Gastrocnemius medialis (tissue), 4 donors: ENCODE measurements at regions not wholly inside any gene's neighbourhood (a gene's known extent, or its start where the extent isn't known, plus 50 kb on each side); places are given as distances from the start of the nearest gene placed in this dataset.
"Not testable (repeated sequence)": the region's sequence is repeated elsewhere in the genome, so short reads cannot be mapped to it uniquely, and the experiment has no call there.

ENCODE experiments used
- ATAC-seq, 2 donors: fragments of 150-250 bp; one replicate each; pipeline ENCODE4 v1.9.1; 2016
- DNase-seq, 2 donors: peaks; one replicate each; pipeline ENCODE4 v3.0.0-alpha.2; 2019
- H3K27ac ChIP-seq, 4 donors: fragments of 200-600 bp; sonication (generic); 1 replicate in 1 of 4; 2 replicates in 3 of 4; pipeline ENCODE4 v1.5.1; 2016 to 2018; ENCODE audit warnings: mild to moderate bottlenecking in 2 of 4, moderate library complexity in 1 of 4
- H3K27me3 ChIP-seq, 3 donors: fragments of 200-600 bp; sonication (generic) in 2 of 3; 1 replicate in 1 of 3; 2 replicates in 2 of 3; pipeline versions ENCODE4 v1.5.1 to v1.6.0; 2016 to 2019; ENCODE audit warnings: mild to moderate bottlenecking in 1 of 3, moderate library complexity in 1 of 3
- H3K36me3 ChIP-seq, 2 donors: fragments of 200-600 bp; sonication (generic) in 1 of 2; one replicate each; pipeline ENCODE4 v1.5.1; 2017 to 2018
- H3K4me1 ChIP-seq, 2 donors: fragments of 200-600 bp; sonication (generic) in 1 of 2; one replicate each; pipeline ENCODE4 v1.5.1; 2016 to 2017; ENCODE audit warnings: mild to moderate bottlenecking in 2 of 2
- H3K4me3 ChIP-seq, 4 donors: fragments of 200-600 bp; sonication (generic) in 3 of 4; 1 replicate in 1 of 4; 2 replicates in 3 of 4; pipeline ENCODE4 v1.5.1; 2016 to 2019; ENCODE audit warnings: mild to moderate bottlenecking in 2 of 4
- H3K9me3 ChIP-seq, 3 donors: fragments of 200-600 bp; sonication (generic) in 2 of 3; 1 replicate in 1 of 3; 2 replicates in 2 of 3; pipeline ENCODE4 v1.5.1; 2016 to 2019
- POLR2A ChIP-seq, 2 donors: fragments of 450-650 bp; IDR thresholded peaks; one replicate each; pipeline ENCODE4 v1.6.1; 2017; ENCODE audit warnings: antibody characterized with exemption in 2 of 2, mild to moderate bottlenecking in 2 of 2, moderate library complexity in 2 of 2
- in situ Hi-C, 4 donors: fragments of 200-750 bp; cut with MboI; loops; one replicate each; pipeline versions ENCODE4 v1.15.0 to v1.8.0; 2017; ENCODE audit warnings: low sequenced_read_pairs in 4 of 4
- intact Hi-C: fragments of 100-400 bp; cut with DNase I; formaldehyde crosslinking; loops from one replicate; pipeline ENCODE4 v1.15.1; 2023; ENCODE audit warnings: low total_unique reads
- TF ChIP-seq, protein P1 (sequence below), 5 experiments: fragments of 450-650 bp in 3 of 5; fragments of 200-600 bp in 2 of 5; sonication (generic) in 2 of 5; IDR thresholded peaks in 4 of 5; conservative IDR thresholded peaks in 1 of 5; 1 replicate in 4 of 5; 2 replicates in 1 of 5; pipeline ENCODE4 v1.5.1; 2016 to 2019; ENCODE audit warnings: antibody characterized with exemption in 5 of 5, mild to moderate bottlenecking in 3 of 5, moderate library complexity in 3 of 5

GRCh38 chr14:98931126-98931525 is 340.9 kb downstream of the BCL11B start:
- no peak overlapping the region for H3K4me3 ChIP-seq
- in situ Hi-C loops (no loop called here), intact Hi-C loops (no loop called here)
- ATAC-seq: no peak
- DNase-seq: no peak
- no peak overlapping the region for H3K27ac ChIP-seq
- H3K4me1 ChIP-seq: no peaks in the 10 kb centered on the region
- no peaks in the 10 kb centered on the region for H3K27me3 ChIP-seq
- H3K36me3 ChIP-seq: no peaks in the 10 kb centered on the region
- no peak for TF ChIP-seq POLR2A (IDR thresholded peaks at IDR 0.05)
- TF ChIP-seq, protein P1, sequence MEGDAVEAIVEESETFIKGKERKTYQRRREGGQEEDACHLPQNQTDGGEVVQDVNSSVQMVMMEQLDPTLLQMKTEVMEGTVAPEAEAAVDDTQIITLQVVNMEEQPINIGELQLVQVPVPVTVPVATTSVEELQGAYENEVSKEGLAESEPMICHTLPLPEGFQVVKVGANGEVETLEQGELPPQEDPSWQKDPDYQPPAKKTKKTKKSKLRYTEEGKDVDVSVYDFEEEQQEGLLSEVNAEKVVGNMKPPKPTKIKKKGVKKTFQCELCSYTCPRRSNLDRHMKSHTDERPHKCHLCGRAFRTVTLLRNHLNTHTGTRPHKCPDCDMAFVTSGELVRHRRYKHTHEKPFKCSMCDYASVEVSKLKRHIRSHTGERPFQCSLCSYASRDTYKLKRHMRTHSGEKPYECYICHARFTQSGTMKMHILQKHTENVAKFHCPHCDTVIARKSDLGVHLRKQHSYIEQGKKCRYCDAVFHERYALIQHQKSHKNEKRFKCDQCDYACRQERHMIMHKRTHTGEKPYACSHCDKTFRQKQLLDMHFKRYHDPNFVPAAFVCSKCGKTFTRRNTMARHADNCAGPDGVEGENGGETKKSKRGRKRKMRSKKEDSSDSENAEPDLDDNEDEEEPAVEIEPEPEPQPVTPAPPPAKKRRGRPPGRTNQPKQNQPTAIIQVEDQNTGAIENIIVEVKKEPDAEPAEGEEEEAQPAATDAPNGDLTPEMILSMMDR (IDR thresholded peaks at IDR 0.05 in 4 of 5, conservative IDR thresholded peaks at IDR 0.05 in 1 of 5): no peak
- no peaks in the 10 kb centered on the region for H3K9me3 ChIP-seq

- ATAC-seq: no peak
- no peaks in the 10 kb centered on the region for H3K36me3 ChIP-seq
- in situ Hi-C loops (no loop called here), intact Hi-C loops (no loop called here)
- no peak for DNase-seq
- H3K4me1 ChIP-seq: no peaks in the 10 kb centered on the region
- H3K27ac ChIP-seq: no peak overlapping the region
- H3K27me3 ChIP-seq: no peaks in the 10 kb centered on the region
- no peaks in the 10 kb centered on the region for H3K9me3 ChIP-seq
- TF ChIP-seq, protein P1 (IDR thresholded peaks at IDR 0.05 in 4 of 5, conservative IDR thresholded peaks at IDR 0.05 in 1 of 5): no peak
- TF ChIP-seq POLR2A (IDR thresholded peaks at IDR 0.05): no peak
- H3K4me3 ChIP-seq: no peak overlapping the region
These were observed 340.1 kb downstream of the BCL11B start for GRCh38 chr14:98931911-98932310.

DNA sequence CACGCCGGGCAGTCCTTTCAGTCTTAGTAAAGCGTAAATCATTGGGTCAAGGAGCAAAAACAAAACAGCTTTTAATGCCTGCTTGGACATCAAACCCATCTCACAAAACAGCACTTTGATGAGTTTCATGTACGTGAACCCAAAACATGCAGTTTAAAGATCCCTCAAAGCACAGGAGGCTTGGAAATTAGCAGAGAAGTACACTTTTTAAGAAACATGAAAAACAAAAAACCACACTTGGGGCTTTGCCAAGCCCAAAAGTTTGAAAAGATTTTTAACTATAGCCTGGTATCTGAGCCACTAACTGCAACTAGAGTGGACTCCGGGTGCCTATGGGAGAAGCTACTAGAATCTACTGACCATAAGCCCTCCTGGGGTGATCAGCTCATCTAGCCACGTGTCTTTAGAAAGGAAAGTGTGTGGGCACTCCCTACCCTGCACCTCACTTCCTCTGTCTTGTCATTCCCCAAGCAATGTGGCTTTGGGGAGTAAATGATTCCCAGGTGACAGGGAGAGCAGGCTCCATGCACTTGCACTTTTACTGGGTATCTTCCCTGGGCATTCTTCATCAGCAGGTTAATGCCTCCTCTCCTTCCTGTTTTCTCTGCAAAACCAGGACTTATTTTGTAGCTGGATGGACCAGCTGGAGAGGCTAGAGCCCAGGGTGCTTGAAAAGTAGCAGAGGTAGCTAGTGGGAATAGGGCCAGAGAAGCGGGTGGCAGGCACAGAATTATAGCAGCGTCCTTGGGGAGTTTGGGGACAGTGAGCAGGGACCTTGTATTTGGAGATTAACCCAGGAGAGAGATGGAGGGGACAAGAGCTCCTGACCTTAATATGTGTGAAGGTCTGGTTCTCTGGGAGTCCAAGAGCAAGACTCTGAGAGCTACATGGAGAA is 339.3 kb downstream of the BCL11B start:
- TF ChIP-seq, protein P1 (IDR thresholded peaks at IDR 0.05 in 4 of 5, conservative IDR thresholded peaks at IDR 0.05 in 1 of 5): no peak
- no peak for TF ChIP-seq POLR2A (IDR thresholded peaks at IDR 0.05)
- Histone ChIP-seq H3K36me3 (no peaks in the 10 kb centered on the region), H3K27me3 (no peaks in the 10 kb centered on the region), H3K27ac (no peak overlapping the region), H3K4me3 (no peak overlapping the region), H3K4me1 (no peaks in the 10 kb centered on the region), H3K9me3 (no peaks in the 10 kb centered on the region)
- ATAC-seq (no peak), DNase-seq (no peak)
- in situ Hi-C loops (no loop called here), intact Hi-C loops (no loop called here)

DNA sequence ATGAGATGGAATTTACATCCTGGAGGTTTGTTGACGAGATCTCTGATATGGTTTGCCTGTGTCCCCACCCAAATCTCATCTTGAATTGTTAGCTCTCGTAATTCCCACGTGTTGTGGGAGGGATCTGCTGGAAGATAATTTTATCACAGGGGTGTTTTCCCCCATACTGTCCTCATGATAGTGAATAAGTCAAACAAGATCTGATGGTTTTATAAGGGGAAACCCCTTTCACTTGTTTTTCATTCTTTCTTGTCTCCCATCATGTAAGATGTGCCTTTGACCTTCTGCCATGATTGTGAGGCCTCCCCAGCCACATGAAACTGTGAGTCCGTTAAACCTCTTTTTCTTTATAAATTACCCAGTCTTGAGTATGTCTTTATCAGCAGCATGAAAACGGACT is 337.4 kb downstream of the BCL11B start:
- DNase-seq, H3K4me1 ChIP-seq, H3K9me3 ChIP-seq, in situ Hi-C loops, ATAC-seq, H3K36me3 ChIP-seq, H3K27ac ChIP-seq, intact Hi-C loops, H3K4me3 ChIP-seq, H3K27me3 ChIP-seq: not testable (repeated sequence)

DNA sequence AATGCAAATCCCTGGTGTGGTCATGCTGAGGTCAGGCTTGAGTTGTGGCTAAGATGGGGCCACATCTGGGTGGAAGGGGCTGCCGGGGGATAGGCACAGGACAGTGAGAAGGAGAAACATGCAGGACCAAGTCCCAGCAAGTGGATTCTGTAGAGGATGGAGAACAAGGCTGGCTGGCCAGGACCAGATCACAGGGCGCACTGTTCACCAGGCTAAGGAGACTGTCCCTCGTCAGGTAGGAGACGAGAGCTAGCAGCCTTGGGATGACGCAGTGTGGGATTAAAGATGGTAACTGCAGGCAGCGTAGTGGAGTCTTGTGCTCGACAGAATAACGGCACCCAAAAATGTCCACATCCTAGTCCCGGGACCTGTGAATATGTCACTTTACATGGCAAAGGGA is 336.1 kb downstream of the BCL11B start:
- Histone ChIP-seq H3K27me3 (peaks cover 0 to 2% (median 0%) of the 10 kb centered on the region in 3 donors), H3K4me1 (no peaks in the 10 kb centered on the region), H3K9me3 (no peaks in the 10 kb centered on the region), H3K4me3 (no peak overlapping the region), H3K36me3 (no peaks in the 10 kb centered on the region), H3K27ac (no peak overlapping the region)
- intact Hi-C loops (no loop called here), in situ Hi-C loops (no loop called here)
- ATAC-seq: no peak
- TF ChIP-seq, protein P1 (IDR thresholded peaks at IDR 0.05 in 4 of 5, conservative IDR thresholded peaks at IDR 0.05 in 1 of 5): no peak
- TF ChIP-seq POLR2A (IDR thresholded peaks at IDR 0.05): no peak
- DNase-seq: no peak
